ENCODE measurements at regions not wholly inside any gene's neighbourhood (a gene's known extent, or its start where the extent isn't known, plus 50 kb on each side); places are given as distances from the start of the nearest gene placed in this dataset.
"Not testable (repeated sequence)": the region's sequence is repeated elsewhere in the genome, so short reads cannot be mapped to it uniquely, and the experiment has no call there.

DNA sequence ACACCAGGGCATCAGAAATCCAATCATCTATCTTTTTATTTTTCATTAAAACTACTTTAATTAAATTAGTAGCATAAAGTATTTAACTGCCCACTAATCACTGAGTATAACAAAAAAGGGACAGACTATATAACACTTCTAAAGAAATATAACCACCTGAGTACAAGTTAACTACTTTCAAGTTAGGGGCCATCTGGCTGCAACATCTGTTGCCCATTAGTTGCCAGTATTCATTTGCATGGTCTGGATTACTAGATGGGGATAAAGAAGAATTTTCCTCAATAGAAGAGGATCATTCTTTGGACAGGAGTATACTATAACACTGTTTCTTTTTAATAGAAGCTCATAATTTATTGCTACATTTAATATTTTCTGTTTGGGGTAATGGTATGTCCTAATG lies 446.4 kb downstream of the AMY1C start:
- Histone ChIP-seq H2BK12ac (ENCODE audit: low read length in 2 of 2) (no peak overlapping the region), H3K14ac (ENCODE audit: low read length in 2 of 2) (no peak overlapping the region), H3K9me3 (ENCODE audit: control insufficient read depth, low read length) (peaks cover 19% of the 10 kb centered on the region), H3K36me3 (ENCODE audit: control insufficient read depth in 1 of 2, insufficient read depth in 2 of 2, low read depth in 1 of 2, low read length in 2 of 2) (no peaks in the 10 kb centered on the region), H3K27me3 (ENCODE audit: control insufficient read depth in 1 of 2, insufficient read depth in 1 of 2, low read length in 2 of 2) (no peaks in the 10 kb centered on the region), H4K91ac (ENCODE audit: low read length) (no peak overlapping the region), H2BK5ac (ENCODE audit: low read depth, low read length, poor library complexity, severe bottlenecking) (no peak overlapping the region), H2BK15ac (ENCODE audit: low read depth, poor library complexity, severe bottlenecking) (no peak overlapping the region), H3K27ac (ENCODE audit: low read length, poor library complexity, severe bottlenecking) (no peak overlapping the region), H3K4me2 (ENCODE audit: low read length, poor library complexity, severe bottlenecking) (no peak overlapping the region), H3K4me3 (ENCODE audit: insufficient read depth in 1 of 2, low read depth in 1 of 2, low read length in 2 of 2) (no peak overlapping the region), H2AFZ (ENCODE audit: low read depth, low read length) (no peak overlapping the region), H3K18ac (ENCODE audit: low read depth in 1 of 2, low read length in 2 of 2) (no peak overlapping the region), H2AK5ac (ENCODE audit: low read length, severe bottlenecking) (no peak overlapping the region), H3K4ac (ENCODE audit: low read depth in 1 of 2, low read length in 2 of 2) (no peak overlapping the region), H3K23ac (ENCODE audit: low read length in 2 of 2) (no peak overlapping the region), H4K8ac (ENCODE audit: low read length) (no peak overlapping the region), H3K4me1 (ENCODE audit: control insufficient read depth, insufficient read depth, low read depth, low read length) (no peaks in the 10 kb centered on the region), H2BK120ac (ENCODE audit: low read depth, low read length) (no peak overlapping the region), H3K79me1 (replicated peaks; ENCODE audit: low read length, poor library complexity, severe bottlenecking) (no peaks in the 10 kb centered on the region), H3K9ac (ENCODE audit: low read length) (no peak overlapping the region)
- DNase-seq, result no peak

DNA sequence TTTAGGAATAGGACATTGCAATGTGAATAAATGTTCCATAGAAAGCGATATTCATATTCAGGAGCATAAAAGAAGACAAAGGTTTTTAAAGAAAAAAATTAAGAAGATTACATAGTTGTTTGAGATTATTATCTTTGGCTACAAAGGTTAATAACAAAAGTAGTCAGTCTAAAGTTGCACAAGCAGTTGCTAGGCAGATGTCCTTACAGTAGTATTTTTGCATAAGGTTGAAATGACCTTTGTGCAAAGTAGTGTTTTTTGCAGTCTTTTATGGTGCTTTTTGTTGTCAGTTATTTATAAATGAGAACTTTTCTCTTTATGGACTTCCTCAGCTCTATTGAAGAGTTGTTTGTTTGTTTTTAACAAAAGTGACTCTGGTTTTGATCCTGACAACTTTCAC lies 447.8 kb downstream of the AMY1C start:
- Histone ChIP-seq H3K14ac (ENCODE audit: low read length in 2 of 2) (no peak overlapping the region), H3K4me3 (ENCODE audit: insufficient read depth in 1 of 2, low read depth in 1 of 2, low read length in 2 of 2) (no peak overlapping the region), H3K27me3 (ENCODE audit: control insufficient read depth in 1 of 2, insufficient read depth in 1 of 2, low read length in 2 of 2) (no peaks in the 10 kb centered on the region), H2AK5ac (ENCODE audit: low read length, severe bottlenecking) (no peak overlapping the region), H3K4me1 (ENCODE audit: control insufficient read depth, insufficient read depth, low read depth, low read length) (no peaks in the 10 kb centered on the region), H3K9me3 (ENCODE audit: control insufficient read depth, low read length) (peaks cover 19% of the 10 kb centered on the region), H2BK15ac (ENCODE audit: low read depth, poor library complexity, severe bottlenecking) (no peak overlapping the region), H3K79me1 (replicated peaks; ENCODE audit: low read length, poor library complexity, severe bottlenecking) (no peaks in the 10 kb centered on the region), H3K4ac (ENCODE audit: low read depth in 1 of 2, low read length in 2 of 2) (no peak overlapping the region), H2BK5ac (ENCODE audit: low read depth, low read length, poor library complexity, severe bottlenecking) (no peak overlapping the region), H2BK12ac (ENCODE audit: low read length in 2 of 2) (no peak overlapping the region), H3K18ac (ENCODE audit: low read depth in 1 of 2, low read length in 2 of 2) (no peak overlapping the region), H2BK120ac (ENCODE audit: low read depth, low read length) (no peak overlapping the region), H4K8ac (ENCODE audit: low read length) (no peak overlapping the region), H3K23ac (ENCODE audit: low read length in 2 of 2) (no peak overlapping the region), H4K91ac (ENCODE audit: low read length) (no peak overlapping the region), H3K36me3 (ENCODE audit: control insufficient read depth in 1 of 2, insufficient read depth in 2 of 2, low read depth in 1 of 2, low read length in 2 of 2) (no peaks in the 10 kb centered on the region), H3K9ac (ENCODE audit: low read length) (no peak overlapping the region), H3K27ac (ENCODE audit: low read length, poor library complexity, severe bottlenecking) (no peak overlapping the region), H3K4me2 (ENCODE audit: low read length, poor library complexity, severe bottlenecking) (no peak overlapping the region), H2AFZ (ENCODE audit: low read depth, low read length) (no peak overlapping the region)
- no CpG with 5 or more reads among the region's 1 CpG for WGBS
- no peak for DNase-seq

DNA sequence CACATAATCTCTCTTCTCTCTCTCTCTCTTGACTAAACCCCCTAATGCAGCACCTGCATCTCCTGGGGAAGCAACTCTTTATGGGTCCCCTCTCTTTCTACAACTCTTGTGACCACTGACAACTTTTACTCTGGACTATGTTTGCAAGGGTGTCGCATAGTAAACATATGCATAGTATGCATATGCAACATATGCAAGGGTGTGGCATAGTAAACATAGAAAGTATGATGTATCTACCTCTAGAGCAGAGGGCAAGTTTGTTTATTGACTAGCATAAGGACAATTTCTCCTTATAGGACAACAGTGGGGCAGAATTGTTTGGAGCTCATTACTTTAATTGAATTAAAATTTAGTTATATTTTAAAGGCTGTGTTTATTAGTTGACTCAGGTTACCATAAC lies 462.5 kb downstream of the AMY1C start:
- no peak overlapping the region for H3K14ac ChIP-seq (ENCODE audit: low read length in 2 of 2)
- H3K36me3 ChIP-seq (ENCODE audit: control insufficient read depth in 1 of 2, insufficient read depth in 2 of 2, low read depth in 1 of 2, low read length in 2 of 2), result no peaks in the 10 kb centered on the region
- no peaks in the 10 kb centered on the region for H3K4me1 ChIP-seq (ENCODE audit: control insufficient read depth, insufficient read depth, low read depth, low read length)
- no peak overlapping the region for H3K4ac ChIP-seq (ENCODE audit: low read depth in 1 of 2, low read length in 2 of 2)
- no peak overlapping the region for H2BK120ac ChIP-seq (ENCODE audit: low read depth, low read length)
- no peak overlapping the region for H2AFZ ChIP-seq (ENCODE audit: low read depth, low read length)
- H3K23ac ChIP-seq (ENCODE audit: low read length in 2 of 2), result no peak overlapping the region
- no peak overlapping the region for H3K18ac ChIP-seq (ENCODE audit: low read depth in 1 of 2, low read length in 2 of 2)
- H3K9me3 ChIP-seq (ENCODE audit: control insufficient read depth, low read length), result peaks cover 7% of the 10 kb centered on the region
- H3K79me1 ChIP-seq (replicated peaks; ENCODE audit: low read length, poor library complexity, severe bottlenecking), result no peaks in the 10 kb centered on the region
- no peaks in the 10 kb centered on the region for H3K27me3 ChIP-seq (ENCODE audit: control insufficient read depth in 1 of 2, insufficient read depth in 1 of 2, low read length in 2 of 2)
- no peak overlapping the region for H2BK5ac ChIP-seq (ENCODE audit: low read depth, low read length, poor library complexity, severe bottlenecking)
- no peak overlapping the region for H4K8ac ChIP-seq (ENCODE audit: low read length)
- no peak overlapping the region for H3K4me3 ChIP-seq (ENCODE audit: insufficient read depth in 1 of 2, low read depth in 1 of 2, low read length in 2 of 2)
- H3K4me2 ChIP-seq (ENCODE audit: low read length, poor library complexity, severe bottlenecking), result no peak overlapping the region
- DNase-seq, result no peak
- no peak overlapping the region for H2BK12ac ChIP-seq (ENCODE audit: low read length in 2 of 2)
- H4K91ac ChIP-seq (ENCODE audit: low read length), result no peak overlapping the region
- WGBS, result 63% methylated on average over 1 of the region's 1 CpG
- no peak overlapping the region for H2AK5ac ChIP-seq (ENCODE audit: low read length, severe bottlenecking)
- no peak overlapping the region for H3K27ac ChIP-seq (ENCODE audit: low read length, poor library complexity, severe bottlenecking)
- no peak overlapping the region for H2BK15ac ChIP-seq (ENCODE audit: low read depth, poor library complexity, severe bottlenecking)
- H3K9ac ChIP-seq (ENCODE audit: low read length), result no peak overlapping the region

DNA sequence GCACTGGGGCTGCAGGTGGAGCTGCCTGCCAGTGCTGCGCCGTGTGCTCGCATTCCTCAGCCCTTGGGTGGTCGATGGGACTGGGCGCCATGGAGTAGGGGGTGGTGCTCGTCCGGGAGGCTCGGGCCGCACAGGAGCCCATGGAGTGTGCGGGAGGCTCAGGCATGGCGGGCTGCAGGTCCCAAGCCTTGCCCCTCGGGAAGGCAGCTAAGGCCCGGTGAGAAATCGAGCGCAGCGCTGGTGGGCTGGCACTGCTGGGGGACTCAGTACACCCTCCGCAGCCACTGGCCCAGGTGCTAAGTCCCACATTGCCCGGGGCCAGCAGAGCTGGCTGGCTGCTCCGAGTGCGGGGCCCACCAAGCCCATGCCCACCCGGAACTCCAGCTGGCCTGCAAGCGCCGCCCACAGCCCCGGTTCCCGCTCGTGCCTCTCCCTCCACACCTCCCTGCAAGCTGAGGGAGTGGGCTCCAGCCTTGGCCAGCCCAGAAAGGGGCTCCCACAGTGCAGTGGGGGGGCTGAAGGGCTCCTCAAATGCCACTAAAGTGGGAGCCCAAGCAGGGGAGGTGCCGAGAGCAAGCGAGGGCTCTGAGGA lies 467.8 kb downstream of the AMY1C start:
- not testable (repeated sequence) for H3K9me3 ChIP-seq (ENCODE audit: control insufficient read depth, low read length); H3K4me2 ChIP-seq (ENCODE audit: low read length, poor library complexity, severe bottlenecking); H3K27ac ChIP-seq (ENCODE audit: low read length, poor library complexity, severe bottlenecking); H2BK120ac ChIP-seq (ENCODE audit: low read depth, low read length); H3K36me3 ChIP-seq (ENCODE audit: control insufficient read depth in 1 of 2, insufficient read depth in 2 of 2, low read depth in 1 of 2, low read length in 2 of 2); H3K27me3 ChIP-seq (ENCODE audit: control insufficient read depth in 1 of 2, insufficient read depth in 1 of 2, low read length in 2 of 2); H3K14ac ChIP-seq (ENCODE audit: low read length in 2 of 2); H3K23ac ChIP-seq (ENCODE audit: low read length in 2 of 2); H2BK12ac ChIP-seq (ENCODE audit: low read length in 2 of 2); H3K4me1 ChIP-seq (ENCODE audit: control insufficient read depth, insufficient read depth, low read depth, low read length); H3K4me3 ChIP-seq (ENCODE audit: insufficient read depth in 1 of 2, low read depth in 1 of 2, low read length in 2 of 2); H4K8ac ChIP-seq (ENCODE audit: low read length); H2AK5ac ChIP-seq (ENCODE audit: low read length, severe bottlenecking); H3K4ac ChIP-seq (ENCODE audit: low read depth in 1 of 2, low read length in 2 of 2); H2BK5ac ChIP-seq (ENCODE audit: low read depth, low read length, poor library complexity, severe bottlenecking); H3K9ac ChIP-seq (ENCODE audit: low read length); H4K91ac ChIP-seq (ENCODE audit: low read length); H2BK15ac ChIP-seq (ENCODE audit: low read depth, poor library complexity, severe bottlenecking); DNase-seq; H3K18ac ChIP-seq (ENCODE audit: low read depth in 1 of 2, low read length in 2 of 2); H3K79me1 ChIP-seq (replicated peaks; ENCODE audit: low read length, poor library complexity, severe bottlenecking); H2AFZ ChIP-seq (ENCODE audit: low read depth, low read length)
- 89% methylated on average over 17 of the region's 28 CpGs for WGBS
